C4-2B (cell line): ENCODE measurements at regions not wholly inside any gene's neighbourhood (a gene's known extent, or its start where the extent isn't known, plus 50 kb on each side); places are given as distances from the start of the nearest gene placed in this dataset.

Experiments used
- H3K27ac ChIP-seq: fragments of 450-650 bp; 2 replicates; pipeline ENCODE4 v1.5.1; 2017
- ZFX ChIP-seq: fragments of 450-650 bp; IDR thresholded peaks from 2 replicates; pipeline ENCODE4 v1.6.1; 2017
- TF ChIP-seq, protein P1 (sequence below): fragments of 450-650 bp; conservative IDR thresholded peaks from 2 replicates; pipeline ENCODE4 v1.5.1; 2017; ENCODE audit warnings: mild to moderate bottlenecking

DNA sequence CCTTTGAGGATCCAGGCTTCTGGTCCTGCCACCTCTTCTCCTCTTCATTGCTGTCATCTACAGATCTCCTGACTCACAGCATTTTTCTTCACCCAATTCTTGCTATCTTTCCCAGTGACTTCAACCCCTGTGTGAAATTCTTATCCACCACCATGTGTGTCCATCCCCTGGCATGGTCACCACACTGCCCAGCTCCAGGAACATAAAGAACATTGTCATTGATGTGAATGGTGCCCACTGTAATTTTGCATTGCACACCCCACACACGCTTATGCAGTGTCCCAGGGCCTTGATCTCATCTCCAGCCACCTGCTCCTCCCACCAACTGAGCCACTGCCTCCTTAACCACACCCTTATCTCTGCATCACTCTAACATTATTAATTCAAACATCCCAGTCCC, 85.3 kb downstream of the C1D start:
- no peak overlapping the region for H3K27ac ChIP-seq
- no peak for TF ChIP-seq ZFX

DNA sequence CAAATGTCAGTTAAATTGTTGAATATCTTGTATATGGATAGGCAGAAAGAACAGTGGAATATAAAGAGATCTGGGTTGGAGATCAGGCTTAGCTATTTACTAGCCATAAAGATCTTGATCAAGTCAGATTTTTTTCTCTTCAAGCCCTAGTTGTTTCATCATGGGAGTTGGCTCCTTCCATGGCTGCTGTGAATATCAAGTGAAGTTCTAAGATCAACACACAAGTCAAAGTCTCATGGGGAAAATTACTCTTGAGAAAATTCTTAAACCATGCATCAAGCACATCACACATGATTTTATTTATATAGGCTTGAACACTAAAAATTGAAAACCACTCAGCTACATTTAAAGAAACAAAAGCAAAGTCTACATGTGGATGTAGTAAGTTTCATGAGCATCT, 79.8 kb downstream of the C1D start:
- TF ChIP-seq, protein P1, sequence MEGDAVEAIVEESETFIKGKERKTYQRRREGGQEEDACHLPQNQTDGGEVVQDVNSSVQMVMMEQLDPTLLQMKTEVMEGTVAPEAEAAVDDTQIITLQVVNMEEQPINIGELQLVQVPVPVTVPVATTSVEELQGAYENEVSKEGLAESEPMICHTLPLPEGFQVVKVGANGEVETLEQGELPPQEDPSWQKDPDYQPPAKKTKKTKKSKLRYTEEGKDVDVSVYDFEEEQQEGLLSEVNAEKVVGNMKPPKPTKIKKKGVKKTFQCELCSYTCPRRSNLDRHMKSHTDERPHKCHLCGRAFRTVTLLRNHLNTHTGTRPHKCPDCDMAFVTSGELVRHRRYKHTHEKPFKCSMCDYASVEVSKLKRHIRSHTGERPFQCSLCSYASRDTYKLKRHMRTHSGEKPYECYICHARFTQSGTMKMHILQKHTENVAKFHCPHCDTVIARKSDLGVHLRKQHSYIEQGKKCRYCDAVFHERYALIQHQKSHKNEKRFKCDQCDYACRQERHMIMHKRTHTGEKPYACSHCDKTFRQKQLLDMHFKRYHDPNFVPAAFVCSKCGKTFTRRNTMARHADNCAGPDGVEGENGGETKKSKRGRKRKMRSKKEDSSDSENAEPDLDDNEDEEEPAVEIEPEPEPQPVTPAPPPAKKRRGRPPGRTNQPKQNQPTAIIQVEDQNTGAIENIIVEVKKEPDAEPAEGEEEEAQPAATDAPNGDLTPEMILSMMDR = no peak
- TF ChIP-seq ZFX = no peak

GRCh38 chr2:67984600-67984999, 78.2 kb downstream of the C1D start:
- TF ChIP-seq, protein P1 = no peak
- no peak for TF ChIP-seq ZFX
- H3K27ac ChIP-seq = no peak overlapping the region

More for the DNA sequence above, 79.8 kb downstream of the C1D start:
- H3K27ac ChIP-seq = no peak overlapping the region

DNA sequence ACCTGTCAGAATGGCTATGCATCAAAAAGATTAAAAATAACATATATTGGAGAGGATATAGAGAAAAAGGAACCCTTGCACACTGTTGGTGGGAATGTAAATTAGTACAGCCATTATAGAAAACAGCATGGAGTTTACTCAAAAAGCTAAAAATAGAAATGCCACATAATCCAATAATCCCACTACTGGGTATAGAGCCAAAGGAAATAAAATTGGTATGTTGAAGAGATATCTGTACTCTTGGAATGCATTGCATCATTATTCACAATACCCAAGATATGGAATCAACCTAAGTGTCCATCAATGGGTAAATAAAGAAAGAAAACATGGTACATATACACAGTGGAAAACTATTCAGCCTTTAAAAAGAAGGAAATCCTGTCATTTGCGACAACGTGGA, 77.2 kb downstream of the C1D start:
- no peak overlapping the region for H3K27ac ChIP-seq
- TF ChIP-seq, protein P1 = no peak
- no peak for TF ChIP-seq ZFX

- TF ChIP-seq ZFX = no peak
- TF ChIP-seq, protein P1 = no peak
- no peak overlapping the region for H3K27ac ChIP-seq
These were observed 76.5 kb downstream of the C1D start for GRCh38 chr2:67986258-67986657.
